Ecto neural progenitor cell (in vitro differentiated cells): ENCODE measurements at regions not wholly inside any gene's neighbourhood (a gene's known extent, or its start where the extent isn't known, plus 50 kb on each side); places are given as distances from the start of the nearest gene placed in this dataset.
"Not testable (repeated sequence)": the region's sequence is repeated elsewhere in the genome, so short reads cannot be mapped to it uniquely, and the experiment has no call there.

ENCODE experiments used
- DNase-seq: peaks from one replicate; pipeline ENCODE4 v3.0.0-alpha.2; 2018; ENCODE audit warnings: low spot score

- not testable (repeated sequence) for DNase-seq
Measured at GRCh38 chr5:21336478-21336877, 1348.5 kb upstream of the CDH18 start.

DNA sequence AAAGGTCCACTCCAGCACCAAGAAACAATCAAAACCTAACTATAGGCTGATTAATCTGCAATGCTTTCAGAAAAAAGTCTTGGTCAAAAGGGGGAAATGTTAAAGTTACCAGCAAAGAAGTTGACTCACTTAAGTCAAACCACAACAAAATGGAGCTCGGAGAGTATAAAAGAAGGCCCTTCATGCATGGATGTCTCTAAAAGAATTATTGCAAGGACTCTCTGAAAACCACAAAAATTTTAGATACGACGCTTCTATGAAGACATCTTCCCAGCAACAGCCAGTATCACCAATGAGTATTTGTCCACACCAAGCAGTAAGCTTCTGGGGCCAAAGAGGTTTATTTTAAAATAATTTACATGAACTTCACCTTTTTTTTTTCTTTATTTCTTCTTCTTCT is 1327.4 kb upstream of the CDH18 start:
- DNase-seq = not testable (repeated sequence)

GRCh38 chr5:21301205-21301604 is 1313.2 kb upstream of the CDH18 start:
- DNase-seq = not testable (repeated sequence)

DNA sequence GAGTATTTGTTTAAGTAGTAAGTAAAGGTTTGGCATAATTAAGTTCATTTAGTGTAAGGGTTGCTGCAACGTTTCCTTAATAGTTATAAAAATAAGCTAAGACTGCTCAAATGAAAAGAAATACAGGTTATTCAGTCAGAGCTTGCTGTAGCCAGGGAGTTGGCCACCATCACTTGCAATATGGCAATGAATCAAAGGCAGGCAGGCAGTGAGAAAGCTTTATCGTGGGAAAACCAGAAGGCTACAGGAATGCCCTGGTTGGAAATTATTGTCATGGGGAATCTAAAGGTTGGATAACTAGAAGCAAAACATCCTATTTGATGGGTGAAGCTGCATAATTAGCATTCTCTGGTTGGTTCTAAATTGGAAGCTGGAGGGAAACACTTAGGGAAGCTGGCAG is 1286.4 kb upstream of the CDH18 start:
- not testable (repeated sequence) for DNase-seq

GRCh38 chr5:21263361-21263760 is 1275.4 kb upstream of the CDH18 start:
- no peak for DNase-seq

- no peak for DNase-seq
Measured at GRCh38 chr5:21254161-21254560, 1266.2 kb upstream of the CDH18 start.

- DNase-seq = no peak
Measured at GRCh38 chr5:21244982-21245381, 1257.0 kb upstream of the CDH18 start.

DNA sequence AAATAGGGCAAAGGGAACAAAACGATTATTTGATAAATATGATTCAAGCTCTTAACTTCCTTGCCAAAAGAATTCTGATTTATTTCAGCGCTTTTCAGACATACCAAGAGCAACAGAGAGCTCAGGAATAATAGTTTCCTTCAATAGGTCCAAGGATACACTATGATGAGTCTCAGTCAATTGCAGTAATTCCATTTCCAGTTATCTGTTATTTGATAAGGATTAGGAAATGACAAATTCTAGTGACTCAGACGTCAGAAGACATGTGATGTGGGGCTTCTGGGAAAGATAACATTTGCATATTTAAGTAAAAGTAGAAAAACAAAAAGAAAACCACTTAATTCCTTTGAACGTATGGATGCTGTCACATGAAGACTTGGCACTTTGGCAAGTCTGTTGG is 1250.8 kb upstream of the CDH18 start:
- no peak for DNase-seq

DNA sequence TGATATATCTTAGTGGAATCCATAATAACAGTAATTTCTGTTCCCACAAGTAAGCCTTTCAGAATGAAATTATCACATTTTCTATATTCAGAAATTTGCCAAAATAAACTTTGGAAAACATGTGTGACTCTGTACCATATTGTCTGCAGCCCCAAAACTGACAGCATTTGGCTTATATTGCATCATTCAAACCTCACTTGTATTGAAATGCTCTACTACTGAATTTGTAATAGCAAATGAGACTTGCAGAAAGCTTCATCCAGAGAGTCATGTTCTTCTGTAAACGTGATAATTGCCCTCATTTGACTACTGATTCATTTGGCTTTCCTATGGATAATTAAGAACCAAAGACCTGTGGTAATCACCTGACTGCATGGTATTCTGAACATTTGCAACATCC is 1249.5 kb upstream of the CDH18 start:
- no peak for DNase-seq

- no peak for DNase-seq
Measured at GRCh38 chr5:21236971-21237427, 1249.0 kb upstream of the CDH18 start.

DNA sequence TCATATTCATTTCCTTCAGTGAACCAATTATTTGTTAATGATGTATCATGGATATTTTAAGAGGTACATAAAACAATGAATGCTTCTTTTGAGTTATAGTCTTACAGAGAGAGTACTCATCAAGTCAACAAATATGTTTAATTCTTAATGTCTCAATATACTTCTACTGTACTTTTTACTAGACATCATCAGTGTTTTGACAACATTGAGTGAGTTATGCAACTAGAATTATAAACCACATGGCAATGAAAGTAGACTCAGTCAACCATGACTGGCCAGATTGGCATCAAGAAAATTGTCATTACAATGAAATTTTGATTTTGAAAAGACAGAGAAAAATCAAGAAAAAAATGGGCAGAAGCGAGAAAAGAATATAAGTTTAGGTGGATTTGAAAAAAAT is 1248.1 kb upstream of the CDH18 start:
- DNase-seq = no peak

DNA sequence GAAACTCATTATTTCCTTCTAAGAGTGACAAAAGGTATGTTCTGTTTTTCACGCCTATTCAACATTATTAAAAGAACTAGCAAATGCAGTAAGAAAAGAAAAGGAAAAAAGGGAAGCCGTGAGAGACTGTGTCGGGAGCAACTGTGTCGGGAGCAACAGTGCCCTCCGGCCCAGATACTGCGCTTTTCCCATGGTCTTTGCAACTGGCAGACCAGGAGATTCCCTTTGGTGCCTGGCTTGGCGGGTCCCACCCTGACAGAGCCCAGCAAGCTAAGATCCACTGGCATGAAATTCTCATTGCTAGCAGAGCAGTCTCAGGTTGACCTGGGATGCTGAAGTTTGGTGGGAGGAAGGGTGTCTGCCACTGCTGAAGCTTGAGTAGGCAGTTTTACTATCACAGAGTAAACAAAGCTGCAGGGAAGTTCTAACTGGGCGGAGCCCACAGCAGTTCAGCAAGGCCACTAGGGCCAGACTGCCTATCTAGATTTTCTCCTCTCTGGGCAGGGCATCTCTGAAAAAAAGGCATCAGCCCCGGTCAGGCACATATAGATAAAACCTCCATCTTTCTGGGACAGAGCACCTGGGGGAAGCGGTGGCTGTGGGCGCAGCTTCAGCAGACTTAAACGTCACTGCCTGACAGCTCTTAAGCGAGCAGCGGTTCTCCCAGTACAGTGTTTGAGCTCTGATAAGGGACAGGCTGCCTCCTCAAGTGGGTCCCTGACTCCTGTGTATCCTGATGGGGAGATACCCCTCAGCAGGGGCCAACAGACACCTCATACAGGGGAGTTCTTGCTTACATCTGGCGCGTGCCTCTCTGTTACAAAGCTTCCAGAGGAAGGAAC is 1237.4 kb upstream of the CDH18 start:
- DNase-seq = peak; percentile 39

DNA sequence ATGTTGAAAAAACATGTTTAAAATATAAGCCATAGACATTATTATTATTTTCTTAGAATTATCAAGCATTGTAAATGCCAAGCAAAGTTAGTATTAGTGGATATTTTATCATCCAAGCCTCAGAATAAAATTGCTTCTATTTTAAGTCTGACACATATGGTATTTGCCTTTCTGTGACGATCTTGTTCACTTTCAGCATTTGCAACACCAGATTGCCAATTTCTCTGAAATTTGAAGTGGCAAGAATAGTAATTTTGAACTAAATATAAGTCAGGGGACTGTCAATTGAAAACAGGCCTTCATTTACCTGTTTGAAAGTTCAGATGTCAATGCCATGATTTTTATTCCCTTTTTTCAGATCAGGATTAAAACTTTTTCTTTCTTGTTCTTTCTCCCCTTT is 1233.6 kb upstream of the CDH18 start:
- no peak for DNase-seq

DNA sequence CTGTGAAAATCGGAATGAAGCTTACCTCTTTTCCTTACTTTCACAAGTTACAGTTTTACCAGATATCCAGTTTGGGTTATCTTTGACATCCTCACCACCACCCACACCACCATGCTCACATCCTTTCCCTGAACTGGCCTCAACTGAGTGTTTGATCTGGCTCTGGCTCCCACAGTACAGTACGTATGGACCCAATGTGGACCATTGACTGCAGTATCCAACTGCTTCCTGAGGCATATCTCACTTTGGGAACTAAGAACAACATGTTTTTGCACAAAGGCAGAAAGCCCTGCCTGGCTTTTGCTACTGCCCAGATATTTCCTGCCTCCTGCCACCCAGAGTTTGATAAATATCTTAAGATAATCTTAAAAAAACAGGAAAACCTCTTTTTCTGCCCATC is 1232.0 kb upstream of the CDH18 start:
- no peak for DNase-seq

DNA sequence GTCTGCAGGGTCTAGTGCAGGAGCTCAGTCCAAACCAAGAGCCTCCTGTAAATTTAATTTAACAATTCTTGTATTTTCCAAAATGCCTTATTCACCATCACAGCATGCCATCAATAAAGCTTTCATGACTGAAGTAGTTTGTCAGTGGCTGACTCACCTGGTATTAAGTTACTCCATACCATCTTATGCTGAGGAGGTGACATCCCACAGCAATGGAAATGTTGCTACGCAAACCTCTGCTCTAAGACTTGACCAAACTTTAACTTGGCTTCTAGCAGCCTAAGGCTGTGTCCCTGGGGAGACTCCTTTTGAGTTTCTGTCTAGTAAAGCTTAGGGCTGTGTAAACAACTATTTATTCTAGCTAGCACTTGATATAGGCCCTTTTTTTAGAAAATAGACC is 1231.3 kb upstream of the CDH18 start:
- no peak for DNase-seq

DNA sequence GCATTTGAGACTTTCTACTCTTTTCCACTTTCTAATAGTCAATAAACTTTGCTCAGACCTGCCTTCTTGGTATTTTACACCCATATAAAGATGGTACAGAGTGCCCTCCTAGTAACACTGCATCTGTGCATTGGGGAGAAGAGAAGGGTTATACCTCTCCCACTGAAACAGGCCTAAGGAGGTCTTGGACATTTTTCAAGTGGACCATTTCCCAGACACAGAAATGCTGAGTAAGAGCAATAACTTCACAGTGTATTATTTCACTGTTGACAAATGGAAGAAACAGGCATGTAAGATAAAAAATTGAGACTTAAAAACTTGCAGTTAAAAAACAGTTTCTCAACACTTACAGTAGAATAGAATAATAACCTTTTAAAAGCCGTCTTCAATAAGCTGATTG is 1224.0 kb upstream of the CDH18 start:
- DNase-seq = no peak

DNA sequence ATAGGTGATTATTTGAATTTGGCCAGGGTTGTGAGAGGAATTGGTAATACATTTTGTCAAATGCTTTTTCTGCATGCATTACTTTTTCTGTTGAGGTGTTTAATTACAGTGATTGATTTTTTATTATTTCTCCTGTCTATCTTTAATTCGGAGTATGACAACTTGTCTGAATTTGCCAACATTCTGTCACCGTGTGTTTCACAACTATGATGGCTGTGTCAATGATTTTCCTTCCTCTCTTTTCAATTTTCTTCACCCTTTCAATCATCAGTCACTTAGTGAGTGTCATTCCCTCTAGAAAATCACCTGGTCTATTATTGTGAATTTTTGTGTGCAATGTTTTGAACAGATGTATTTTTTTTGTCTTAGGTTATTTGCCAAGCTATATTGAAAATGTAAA is 1221.4 kb upstream of the CDH18 start:
- no peak for DNase-seq

DNA sequence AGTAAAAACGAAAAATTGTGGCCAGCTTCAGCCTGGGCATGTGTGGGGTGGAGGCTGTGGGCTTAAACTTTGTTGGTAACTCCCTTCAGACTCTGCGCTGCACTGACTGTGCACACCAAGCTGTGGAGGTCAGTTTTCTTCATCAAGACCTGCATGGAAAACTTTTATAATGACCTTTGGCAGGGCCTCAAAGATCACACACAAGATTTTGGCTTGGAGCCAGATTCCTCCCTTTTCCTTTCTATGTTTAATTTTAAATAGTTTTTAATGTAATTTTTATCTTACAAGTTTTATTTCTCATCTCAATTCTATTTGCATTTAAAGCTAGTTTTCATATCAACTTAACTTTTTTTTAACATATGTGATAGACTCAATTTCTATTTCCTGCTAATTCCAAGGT is 1211.1 kb upstream of the CDH18 start:
- DNase-seq = no peak

DNA sequence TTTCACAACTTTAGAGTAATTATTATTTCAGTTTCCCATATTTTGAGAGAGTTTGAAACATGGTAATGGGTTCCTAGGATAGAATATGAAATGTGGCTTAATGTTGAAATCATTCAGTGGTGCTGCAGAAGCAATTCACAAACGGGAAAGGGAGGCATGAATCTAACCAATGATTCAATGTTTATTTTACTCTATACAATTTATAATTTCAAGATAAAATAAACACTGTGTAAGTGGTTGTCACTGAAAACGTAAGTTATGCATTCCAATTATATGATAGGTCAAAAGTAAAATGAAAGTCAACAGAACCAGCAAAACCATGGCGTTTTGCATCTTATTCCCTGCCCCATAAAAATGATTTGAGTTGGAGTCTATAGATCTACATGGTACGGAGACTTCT is 1207.1 kb upstream of the CDH18 start:
- no peak for DNase-seq

- DNase-seq = no peak
Measured at GRCh38 chr5:21185536-21185935, 1197.5 kb upstream of the CDH18 start.

DNA sequence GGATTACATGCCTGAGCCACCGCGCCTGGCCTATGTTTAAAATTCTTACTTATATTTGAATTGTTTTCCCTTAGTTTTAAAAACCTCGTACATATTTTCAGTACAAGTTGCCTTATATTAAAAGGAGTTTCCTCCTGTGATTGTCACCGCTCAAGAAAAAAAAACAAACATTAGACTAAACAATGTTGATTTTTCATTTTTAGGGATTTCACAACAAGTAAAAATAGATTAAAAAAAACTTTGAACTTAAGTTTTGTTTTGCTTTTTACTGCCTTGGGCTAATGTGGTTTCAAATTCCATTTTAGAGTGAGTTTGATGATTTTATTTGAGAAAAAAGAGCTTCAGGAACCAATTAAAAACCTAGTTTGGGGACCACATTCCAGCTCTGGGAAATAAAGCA is 1196.6 kb upstream of the CDH18 start:
- DNase-seq = no peak

DNA sequence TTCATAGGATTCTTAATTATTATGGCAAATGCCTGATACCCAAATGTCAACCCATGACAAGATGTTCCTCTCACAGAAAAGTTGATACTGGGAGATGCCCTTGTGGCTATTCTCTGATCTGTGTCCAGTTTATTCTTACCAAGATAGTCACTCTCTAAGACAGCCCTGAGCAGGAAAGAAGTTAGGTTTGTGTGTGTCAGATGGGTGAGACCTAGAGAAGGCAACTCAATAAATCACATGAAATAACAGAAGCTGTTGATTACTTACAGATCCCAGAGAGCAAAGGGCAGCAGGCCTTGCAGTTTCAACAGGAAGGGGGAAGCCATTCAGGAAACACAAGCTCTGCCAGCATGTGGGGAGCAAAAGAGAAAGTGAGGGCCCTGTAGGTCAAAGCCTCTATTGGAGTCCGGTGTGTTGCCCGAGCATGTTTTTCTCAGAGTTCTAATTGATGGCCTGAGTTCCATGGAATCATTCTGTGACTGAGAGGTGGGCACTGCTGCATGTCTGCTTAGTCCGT is 1193.7 kb upstream of the CDH18 start:
- no peak for DNase-seq

GRCh38 chr5:21173526-21173925 is 1185.5 kb upstream of the CDH18 start:
- DNase-seq = no peak

- DNase-seq = no peak
Measured at GRCh38 chr5:21173036-21173435, 1185.0 kb upstream of the CDH18 start.
